Trophoblast cell (in vitro differentiated cells and primary cell): ENCODE measurements at regions not wholly inside any gene's neighbourhood (a gene's known extent, or its start where the extent isn't known, plus 50 kb on each side); places are given as distances from the start of the nearest gene placed in this dataset.

ENCODE experiments used
- DNase-seq, 2 donors: peaks; one replicate each; pipeline ENCODE4 v3.0.0-alpha.2; 2016
- H2AFZ ChIP-seq: 2 replicates; pipeline ENCODE4 v1.6.1; 2013; ENCODE audit warnings: low read length, moderate library complexity, mild to moderate bottlenecking; ENCODE audit not compliant: insufficient read depth, poor library complexity
- H2AK5ac ChIP-seq: 2 replicates; pipeline ENCODE4 v1.6.1; 2013; ENCODE audit warnings: mild to moderate bottlenecking, low read length
- H2BK120ac ChIP-seq: 2 replicates; pipeline ENCODE4 v1.6.1; 2013; ENCODE audit warnings: low read length, mild to moderate bottlenecking, moderate library complexity; ENCODE audit not compliant: insufficient read depth, poor library complexity
- H2BK12ac ChIP-seq: 2 replicates; pipeline ENCODE4 v1.6.1; 2013; ENCODE audit warnings: mild to moderate bottlenecking, low read length, moderate library complexity
- H2BK5ac ChIP-seq: 2 replicates; pipeline ENCODE4 v1.6.1; 2013; ENCODE audit warnings: low read length, low read depth, moderate library complexity, mild to moderate bottlenecking; ENCODE audit not compliant: poor library complexity
- H3K14ac ChIP-seq: 2 replicates; pipeline ENCODE4 v1.6.1; 2013; ENCODE audit warnings: mild to moderate bottlenecking, low read length
- H3K18ac ChIP-seq: 2 replicates; pipeline ENCODE4 v1.6.1; 2013; ENCODE audit warnings: mild to moderate bottlenecking, low read length
- H3K23ac ChIP-seq: 2 replicates; pipeline ENCODE4 v1.6.1; 2013; ENCODE audit warnings: low read length
- H3K27ac ChIP-seq: 2 replicates; pipeline ENCODE4 v1.5.1; 2013; ENCODE audit warnings: low read depth, mild to moderate bottlenecking, inconsistent platforms, low read length, moderate library complexity
- H3K27me3 ChIP-seq: 2 replicates; pipeline ENCODE4 v1.6.1; 2013; ENCODE audit warnings: inconsistent platforms, mild to moderate bottlenecking, low read length, moderate library complexity; ENCODE audit not compliant: insufficient read depth
- H3K36me3 ChIP-seq, 2 experiments: 1 replicate in 1 of 2; 2 replicates in 1 of 2; pipeline ENCODE4 v1.6.1; 2013; ENCODE audit warnings: low read length in 2 of 2, mild to moderate bottlenecking in 2 of 2, moderate library complexity in 1 of 2; ENCODE audit not compliant: insufficient read depth in 2 of 2, control insufficient read depth in 1 of 2
- H3K4ac ChIP-seq: 2 replicates; pipeline ENCODE4 v1.6.1; 2013; ENCODE audit warnings: low read depth, mild to moderate bottlenecking, low read length, moderate library complexity
- H3K4me1 ChIP-seq, 2 experiments: 1 replicate in 1 of 2; 2 replicates in 1 of 2; pipeline ENCODE4 v1.6.1; 2013; ENCODE audit warnings: low read length in 2 of 2, mild to moderate bottlenecking in 2 of 2, moderate library complexity in 1 of 2; ENCODE audit not compliant: insufficient read depth in 2 of 2, control insufficient read depth in 1 of 2
- H3K4me2 ChIP-seq: 2 replicates; pipeline ENCODE4 v1.6.1; 2013; ENCODE audit warnings: inconsistent platforms, mild to moderate bottlenecking, low read length, moderate library complexity
- H3K4me3 ChIP-seq: 2 replicates; pipeline ENCODE4 v1.5.1; 2013; ENCODE audit warnings: mild to moderate bottlenecking, low read depth, low read length, inconsistent platforms
- H3K79me1 ChIP-seq: one replicate; pipeline ENCODE4 v1.6.1; 2013; ENCODE audit warnings: low read length
- H3K79me2 ChIP-seq: 2 replicates; pipeline ENCODE4 v1.6.1; 2013; ENCODE audit warnings: low read length, mild to moderate bottlenecking; ENCODE audit not compliant: control insufficient read depth, insufficient read depth, poor library complexity
- H3K9ac ChIP-seq: 2 replicates; pipeline ENCODE4 v1.6.1; 2013; ENCODE audit warnings: mild to moderate bottlenecking, low read length
- H3K9me3 ChIP-seq: 2 replicates; pipeline ENCODE4 v1.6.1; 2013; ENCODE audit warnings: low read depth, mild to moderate bottlenecking, control low read depth, inconsistent platforms, low read length; ENCODE audit not compliant: insufficient read depth
- H4K12ac ChIP-seq: 2 replicates; pipeline ENCODE4 v1.6.1; 2013; ENCODE audit warnings: low read depth, mild to moderate bottlenecking, low read length, moderate library complexity
- H4K8ac ChIP-seq: 2 replicates; pipeline ENCODE4 v1.6.1; 2013; ENCODE audit warnings: low read depth, mild to moderate bottlenecking, low read length, moderate library complexity
- H4K91ac ChIP-seq: one replicate; pipeline ENCODE4 v1.6.1; 2013; ENCODE audit warnings: low read depth, mild to moderate bottlenecking, low read length, moderate library complexity
- WGBS: extraction: QIAGEN DNeasy Blood & Tissue Kit; methylation state at CpG from one replicate; pipeline ENCODE4 v1.1.7; 2013; ENCODE audit warnings: missing lambda C conversion rate; ENCODE audit not compliant: insufficient read length, insufficient coverage; ENCODE audit errors: extremely low coverage; 5-methylcytosine and 5-hydroxymethylcytosine counted together

DNA sequence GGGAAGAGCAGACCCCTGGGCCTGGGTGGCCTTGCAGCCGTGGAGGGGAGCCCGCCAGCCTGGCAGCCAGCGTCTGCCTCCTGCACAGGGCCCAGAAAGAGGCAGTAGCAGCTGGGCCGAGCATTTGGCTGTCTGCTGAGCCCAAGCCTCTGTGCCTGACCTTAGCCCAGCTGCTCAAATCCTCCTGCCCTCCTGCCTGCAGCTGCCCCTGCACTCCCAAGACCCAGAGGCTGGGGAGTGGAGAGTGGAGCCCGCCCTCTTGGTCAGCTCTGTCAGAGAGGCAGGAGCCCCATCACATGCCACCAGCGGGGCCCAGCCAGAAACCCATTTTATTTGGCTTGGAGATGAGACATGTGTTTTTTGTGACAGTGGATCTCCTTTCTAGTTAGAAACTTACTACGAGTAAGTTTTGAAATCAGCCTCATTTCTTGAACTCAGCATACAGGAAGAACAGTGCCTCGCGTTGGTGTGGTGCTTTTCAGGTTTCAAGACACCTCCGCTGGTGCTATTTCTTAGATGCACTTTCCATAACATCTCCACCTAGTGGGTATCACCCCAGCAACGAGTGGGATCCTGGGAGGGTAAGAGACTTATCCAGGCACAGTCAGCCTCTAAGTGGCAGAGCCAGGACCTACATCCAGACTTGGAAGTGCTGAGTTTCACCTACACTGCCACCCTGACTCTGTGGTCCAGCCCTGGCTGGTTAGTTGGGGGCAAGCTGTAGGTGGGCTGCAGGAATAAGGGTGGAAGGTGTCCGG, 477.1 kb downstream of the RPS24 start:
- H3K4me2 ChIP-seq, result no peak overlapping the region
- peaks cover 11 to 22% of the 10 kb centered on the region in 2 experiments for H3K4me1 ChIP-seq
- no CpG with 5 or more reads among the region's 12 CpGs for WGBS
- DNase-seq, result no peak
- H4K12ac ChIP-seq, result no peak overlapping the region
- H3K9me3 ChIP-seq, result peaks cover 2% of the 10 kb centered on the region
- peak overlapping the region; percentile 6 for H4K8ac ChIP-seq
- no peak overlapping the region for H3K4me3 ChIP-seq
- H2AFZ ChIP-seq, result no peak overlapping the region
- H3K23ac ChIP-seq, result no peak overlapping the region
- H3K27ac ChIP-seq, result no peak overlapping the region
- H3K9ac ChIP-seq, result no peak overlapping the region
- H3K79me1 ChIP-seq, result peaks cover 36% of the 10 kb centered on the region
- H3K79me2 ChIP-seq, result peaks cover 2% of the 10 kb centered on the region
- peak overlapping the region; percentile 78 for H2BK12ac ChIP-seq
- H2BK5ac ChIP-seq, result no peak overlapping the region
- H4K91ac ChIP-seq, result peak overlapping the region; percentile 79
- peak overlapping the region; percentile 72 for H2BK120ac ChIP-seq
- H3K14ac ChIP-seq, result peak overlapping the region; percentile 78
- H3K18ac ChIP-seq, result peak overlapping the region; percentile 63
- peak overlapping the region; percentile 73 for H2AK5ac ChIP-seq
- H3K27me3 ChIP-seq, result no peaks in the 10 kb centered on the region
- no peaks in the 10 kb centered on the region for H3K36me3 ChIP-seq
- H3K4ac ChIP-seq, result peak overlapping the region; percentile 59

DNA sequence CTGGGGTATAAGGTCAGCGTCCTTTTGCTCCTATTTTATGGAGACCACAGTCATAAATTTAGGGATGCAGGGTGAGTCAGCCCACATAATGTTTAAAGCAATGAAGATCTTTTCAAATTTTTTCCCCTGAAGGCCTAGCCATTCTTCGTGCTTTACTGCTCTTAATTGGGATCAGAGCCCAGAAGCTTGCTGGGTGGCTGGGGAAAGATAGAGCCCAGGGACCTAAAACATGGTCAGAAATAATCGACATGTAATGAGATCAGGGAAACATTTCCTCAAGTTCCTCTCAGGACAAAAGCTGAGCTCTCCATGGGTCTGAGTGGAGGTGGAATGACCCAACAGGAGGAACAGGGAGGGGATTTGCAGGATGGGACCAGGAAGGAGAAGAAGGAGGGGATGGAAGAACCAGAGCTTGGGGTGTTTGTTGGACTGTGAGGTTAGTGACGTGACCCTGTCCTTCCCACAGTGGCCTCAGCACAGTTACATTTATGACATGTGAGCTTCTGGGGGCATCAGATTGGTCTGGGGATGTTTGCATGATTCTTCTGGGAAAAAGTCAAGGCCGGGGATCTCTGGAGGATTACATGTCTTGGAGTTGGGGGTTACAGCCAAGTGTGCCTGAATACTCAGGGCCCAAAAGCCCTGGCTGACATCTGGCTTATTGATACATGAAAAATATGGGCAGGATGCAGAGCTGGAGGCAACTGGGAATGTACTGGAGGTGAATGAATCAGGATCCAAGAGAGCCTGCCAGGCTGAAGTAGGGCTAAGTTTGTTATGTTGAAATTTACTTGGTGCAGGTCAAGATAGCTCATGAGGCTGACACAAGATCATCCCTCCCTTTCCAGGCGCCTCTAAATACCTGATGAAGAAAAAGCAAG, 477.9 kb downstream of the RPS24 start:
- Histone ChIP-seq H3K18ac (no peak overlapping the region), H3K9ac (no peak overlapping the region), H3K4ac (no peak overlapping the region), H4K91ac (peak overlapping the region; percentile 37), H2AK5ac (no peak overlapping the region), H2BK5ac (no peak overlapping the region), H3K23ac (no peak overlapping the region), H2BK120ac (peak overlapping the region; percentile 34), H2AFZ (no peak overlapping the region), H3K79me2 (peaks cover 2% of the 10 kb centered on the region), H3K27ac (no peak overlapping the region), H4K12ac (no peak overlapping the region), H2BK12ac (peak overlapping the region; percentile 47), H3K36me3 (no peaks in the 10 kb centered on the region), H3K4me2 (no peak overlapping the region), H3K9me3 (peaks cover 2% of the 10 kb centered on the region), H4K8ac (no peak overlapping the region), H3K4me3 (no peak overlapping the region), H3K4me1 (peaks cover 11 to 22% of the 10 kb centered on the region in 2 experiments), H3K14ac (no peak overlapping the region), H3K79me1 (peaks cover 35% of the 10 kb centered on the region), H3K27me3 (no peaks in the 10 kb centered on the region)
- no CpG with 5 or more reads among the region's 6 CpGs for WGBS
- no peak for DNase-seq

DNA sequence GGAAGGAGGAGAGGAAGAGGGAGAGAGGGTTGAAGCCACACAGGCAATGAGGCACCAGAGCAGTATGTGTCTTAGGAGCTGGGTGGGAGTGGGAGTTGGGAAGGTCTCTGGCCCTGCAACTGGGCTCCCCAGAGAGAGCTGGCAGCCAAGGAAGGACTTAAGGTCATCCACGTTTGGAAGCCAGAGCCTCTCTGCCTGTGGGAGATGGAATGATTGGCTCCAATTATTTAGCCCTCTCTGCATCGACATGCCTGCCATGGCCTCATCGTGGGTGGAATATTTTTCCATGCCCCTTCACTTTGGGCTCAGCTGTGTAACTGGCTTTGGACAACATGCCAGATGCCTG, 478.5 kb downstream of the RPS24 start:
- no peak overlapping the region for H3K4me3 ChIP-seq
- no peak overlapping the region for H3K4me2 ChIP-seq
- whole genome bisulfite sequencing, result no CpG with 5 or more reads among the region's 3 CpGs
- H3K18ac ChIP-seq, result no peak overlapping the region
- no peak overlapping the region for H4K12ac ChIP-seq
- no peaks in the 10 kb centered on the region for H3K27me3 ChIP-seq
- no peak overlapping the region for H3K23ac ChIP-seq
- H3K27ac ChIP-seq, result no peak overlapping the region
- peaks cover 2% of the 10 kb centered on the region for H3K9me3 ChIP-seq
- H2AFZ ChIP-seq, result no peak overlapping the region
- H3K4ac ChIP-seq, result no peak overlapping the region
- H4K8ac ChIP-seq, result no peak overlapping the region
- H3K79me1 ChIP-seq, result peaks cover 29% of the 10 kb centered on the region
- H2AK5ac ChIP-seq, result peak overlapping the region; percentile 50
- H3K4me1 ChIP-seq, result peaks cover 9 to 19% of the 10 kb centered on the region in 2 experiments
- H3K36me3 ChIP-seq, result no peaks in the 10 kb centered on the region
- H2BK12ac ChIP-seq, result peak overlapping the region; percentile 89
- H3K79me2 ChIP-seq, result peaks cover 2% of the 10 kb centered on the region
- DNase-seq, result no peak
- H2BK5ac ChIP-seq, result no peak overlapping the region
- peak overlapping the region; percentile 1 for H2BK120ac ChIP-seq
- H4K91ac ChIP-seq, result peak overlapping the region; percentile 37
- H3K14ac ChIP-seq, result no peak overlapping the region
- no peak overlapping the region for H3K9ac ChIP-seq

DNA sequence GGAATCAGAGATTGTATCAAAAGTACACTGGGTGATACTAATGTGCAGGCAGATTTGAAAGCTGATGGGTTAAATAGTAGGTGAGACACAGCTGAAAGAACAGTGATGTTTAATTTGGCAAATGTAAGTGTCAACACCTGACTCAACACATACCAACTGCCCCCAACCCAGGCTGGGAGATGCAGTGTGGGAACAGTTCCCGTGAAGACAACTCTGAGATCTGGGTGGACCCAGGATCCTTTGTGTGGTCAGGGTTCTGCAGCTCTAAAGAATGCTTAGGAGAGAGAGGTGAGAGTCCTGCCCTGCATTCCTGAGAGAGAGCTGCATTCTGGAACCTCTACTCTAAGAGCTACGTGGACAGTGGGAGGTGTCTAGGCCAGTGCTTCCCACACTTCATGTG, 479.7 kb downstream of the RPS24 start:
- H3K79me1 ChIP-seq, result peaks cover 29% of the 10 kb centered on the region
- no peak overlapping the region for H3K27ac ChIP-seq
- WGBS, result no CpG with 5 or more reads among the region's 2 CpGs
- H3K4ac ChIP-seq, result no peak overlapping the region
- no peak overlapping the region for H3K18ac ChIP-seq
- H3K14ac ChIP-seq, result no peak overlapping the region
- H4K91ac ChIP-seq, result peak overlapping the region; percentile 41
- DNase-seq, result peak in 1 of 2 donors; percentile 34
- no peak overlapping the region for H2AFZ ChIP-seq
- H3K27me3 ChIP-seq, result no peaks in the 10 kb centered on the region
- peak overlapping the region; percentile 28 for H2BK120ac ChIP-seq
- H2BK12ac ChIP-seq, result peak overlapping the region; percentile 48
- no peak overlapping the region for H4K12ac ChIP-seq
- peaks cover 5 to 8% of the 10 kb centered on the region in 2 experiments for H3K4me1 ChIP-seq
- H3K79me2 ChIP-seq, result peaks cover under 1% of the 10 kb centered on the region
- H4K8ac ChIP-seq, result no peak overlapping the region
- H3K23ac ChIP-seq, result no peak overlapping the region
- H3K4me2 ChIP-seq, result no peak overlapping the region
- no peak overlapping the region for H3K4me3 ChIP-seq
- no peaks in the 10 kb centered on the region for H3K36me3 ChIP-seq
- H3K9ac ChIP-seq, result no peak overlapping the region
- peaks cover 2% of the 10 kb centered on the region for H3K9me3 ChIP-seq
- no peak overlapping the region for H2AK5ac ChIP-seq
- no peak overlapping the region for H2BK5ac ChIP-seq
